Smooth muscle cell (in vitro differentiated cells): ENCODE measurements at regions not wholly inside any gene's neighbourhood (a gene's known extent, or its start where the extent isn't known, plus 50 kb on each side); places are given as distances from the start of the nearest gene placed in this dataset.

ENCODE experiments used
- DNase-seq: peaks from one replicate; lab custom pipeline; 2025; ENCODE audit not compliant: unreplicated experiment; lab: John Stamatoyannopoulos, UW
- H2AFZ ChIP-seq: fragments of 200-600 bp; sonication (generic); 2 replicates; pipeline ENCODE4 v1.6.0; 2016; ENCODE audit warnings: antibody characterized with exemption, low read depth, mild to moderate bottlenecking
- H3F3A ChIP-seq: fragments of 200-600 bp; sonication (generic); 2 replicates; pipeline ENCODE4 v1.6.0; 2017; ENCODE audit warnings: antibody characterized with exemption, low read depth
- H3K27ac ChIP-seq: fragments of 200-600 bp; sonication (generic); 2 replicates; pipeline ENCODE4 v1.5.1; 2016; ENCODE audit warnings: low read depth, mild to moderate bottlenecking
- H3K27me3 ChIP-seq: fragments of 200-600 bp; sonication (generic); 2 replicates; pipeline ENCODE4 v1.6.1; 2016; ENCODE audit warnings: low read depth, mild to moderate bottlenecking
- H3K36me3 ChIP-seq: fragments of 200-600 bp; sonication (generic); 2 replicates; pipeline ENCODE4 v1.5.1; 2016; ENCODE audit warnings: low read depth
- H3K4me1 ChIP-seq: fragments of 200-600 bp; sonication (generic); 2 replicates; pipeline ENCODE4 v1.5.1; 2016; ENCODE audit warnings: low read depth
- H3K4me2 ChIP-seq: fragments of 200-600 bp; sonication (generic); 2 replicates; pipeline ENCODE4 v1.6.0; 2016; ENCODE audit warnings: mild to moderate bottlenecking
- H3K4me3 ChIP-seq: fragments of 200-600 bp; sonication (generic); 2 replicates; pipeline ENCODE4 v1.5.1; 2016; ENCODE audit warnings: mild to moderate bottlenecking
- H3K79me2 ChIP-seq: fragments of 200-600 bp; sonication (generic); 2 replicates; pipeline ENCODE4 v1.6.0; 2016; ENCODE audit warnings: low read depth, mild to moderate bottlenecking
- H3K9ac ChIP-seq: fragments of 200-600 bp; sonication (generic); 2 replicates; pipeline ENCODE4 v1.6.0; 2016; ENCODE audit warnings: low read depth
- H3K9me3 ChIP-seq: fragments of 200-600 bp; sonication (generic); replicated peaks from 2 replicates; pipeline ENCODE4 v1.5.1; 2016; ENCODE audit warnings: low read depth
- H4K20me1 ChIP-seq: fragments of 200-600 bp; sonication (generic); 2 replicates; pipeline ENCODE4 v1.6.0; 2016; ENCODE audit warnings: low read depth
- CTCF ChIP-seq: fragments of 200-600 bp; sonication (generic); IDR thresholded peaks from 2 replicates; pipeline ENCODE4 v1.5.1; 2017; ENCODE audit warnings: borderline replicate concordance, mild to moderate bottlenecking, antibody characterized with exemption; ENCODE audit not compliant: insufficient read depth, poor library complexity, severe bottlenecking
- WGBS: methylation state at CpG from one replicate; pipeline ENCODE4 v1.1.7; 2016; ENCODE audit warnings: low lambda C conversion rate; 5-methylcytosine and 5-hydroxymethylcytosine counted together

GRCh38 chr1:106846656-106847055, 209.8 kb upstream of the PRMT6 start:
- H3F3A ChIP-seq: no peaks in the 10 kb centered on the region
- no peak overlapping the region for H3K9ac ChIP-seq
- no peak overlapping the region for H2AFZ ChIP-seq
- H3K4me3 ChIP-seq: no peak overlapping the region
- H3K4me1 ChIP-seq: no peaks in the 10 kb centered on the region
- H3K36me3 ChIP-seq: no peaks in the 10 kb centered on the region
- 97% methylated on average over 1 of the region's 1 CpG for WGBS
- TF ChIP-seq CTCF: no peak
- no peak overlapping the region for H3K4me2 ChIP-seq
- H3K27ac ChIP-seq: no peak overlapping the region
- no peaks in the 10 kb centered on the region for H3K27me3 ChIP-seq
- H4K20me1 ChIP-seq: no peaks in the 10 kb centered on the region
- no peak for DNase-seq
- no peaks in the 10 kb centered on the region for H3K9me3 ChIP-seq
- H3K79me2 ChIP-seq: no peaks in the 10 kb centered on the region

- Histone ChIP-seq H3K4me3 (no peak overlapping the region), H3F3A (no peaks in the 10 kb centered on the region), H3K9me3 (no peaks in the 10 kb centered on the region), H3K4me1 (no peaks in the 10 kb centered on the region), H3K4me2 (no peak overlapping the region), H2AFZ (no peak overlapping the region), H3K27ac (no peak overlapping the region), H3K27me3 (no peaks in the 10 kb centered on the region), H3K79me2 (no peaks in the 10 kb centered on the region), H3K9ac (no peak overlapping the region), H4K20me1 (no peaks in the 10 kb centered on the region), H3K36me3 (no peaks in the 10 kb centered on the region)
- DNase-seq: no peak
- no peak for TF ChIP-seq CTCF
Observed at GRCh38 chr1:106861110-106861509, 195.4 kb upstream of the PRMT6 start.

- H3K4me1 ChIP-seq: no peaks in the 10 kb centered on the region
- H3K4me2 ChIP-seq: no peak overlapping the region
- H3F3A ChIP-seq: no peaks in the 10 kb centered on the region
- TF ChIP-seq CTCF: no peak
- H3K27ac ChIP-seq: no peak overlapping the region
- no peaks in the 10 kb centered on the region for H3K79me2 ChIP-seq
- no peak for DNase-seq
- no peak overlapping the region for H3K4me3 ChIP-seq
- no peak overlapping the region for H2AFZ ChIP-seq
- H3K9ac ChIP-seq: no peak overlapping the region
- H3K36me3 ChIP-seq: no peaks in the 10 kb centered on the region
- no peaks in the 10 kb centered on the region for H4K20me1 ChIP-seq
- H3K9me3 ChIP-seq: no peaks in the 10 kb centered on the region
- H3K27me3 ChIP-seq: no peaks in the 10 kb centered on the region
- WGBS: 48% methylated on average over 1 of the region's 1 CpG
Observed at GRCh38 chr1:106868828-106869227, 187.6 kb upstream of the PRMT6 start.

- no peak overlapping the region for H3K27ac ChIP-seq
- H4K20me1 ChIP-seq: no peaks in the 10 kb centered on the region
- no peaks in the 10 kb centered on the region for H3K4me1 ChIP-seq
- TF ChIP-seq CTCF: no peak
- H3K9ac ChIP-seq: no peak overlapping the region
- no peaks in the 10 kb centered on the region for H3F3A ChIP-seq
- H3K9me3 ChIP-seq: no peaks in the 10 kb centered on the region
- DNase-seq: no peak
- WGBS: 38% methylated on average over 1 of the region's 1 CpG
- no peak overlapping the region for H3K4me3 ChIP-seq
- no peak overlapping the region for H3K4me2 ChIP-seq
- H2AFZ ChIP-seq: no peak overlapping the region
- H3K27me3 ChIP-seq: no peaks in the 10 kb centered on the region
- H3K79me2 ChIP-seq: no peaks in the 10 kb centered on the region
- no peaks in the 10 kb centered on the region for H3K36me3 ChIP-seq
Observed at GRCh38 chr1:106875622-106876021, 180.9 kb upstream of the PRMT6 start.
